ENCODE measurements at regions not wholly inside any gene's neighbourhood (a gene's known extent, or its start where the extent isn't known, plus 50 kb on each side); places are given as distances from the start of the nearest gene placed in this dataset.

GRCh38 chr13:78129823-78130222, 211.2 kb upstream of the EDNRB start:
- CTCF ChIA-PET, result interaction anchor here (1.5 to 2.2 kb wide), 3 partner anchors 7 to 849 kb away, joined by 6 to 13 read pairs (median 10); no protein-coding TSS in a partner anchor
- Histone ChIP-seq H3K27ac (ENCODE audit: low read length in 2 of 2) (no peak overlapping the region), H3K36me3 (replicated peaks in 1 of 2; ENCODE audit: control extremely low read depth in 1 of 2, control insufficient read depth in 1 of 2, extremely low read depth in 1 of 2, insufficient read depth in 2 of 2, low read length in 1 of 2) (no peaks in the 10 kb centered on the region), H3K27me3 (replicated peaks in 1 of 4; ENCODE audit: control extremely low read depth in 1 of 4, control insufficient read depth in 3 of 4, insufficient read depth in 4 of 4, low read length in 3 of 4) (peaks cover 0 to 6% (median 0%) of the 10 kb centered on the region in 4 experiments), H3K79me2 (ENCODE audit: control insufficient read depth, insufficient read depth, low read length) (no peaks in the 10 kb centered on the region), H3K9ac (ENCODE audit: low read length) (no peak overlapping the region), H4K20me1 (ENCODE audit: control insufficient read depth, insufficient read depth, low read length, poor library complexity, severe bottlenecking) (no peaks in the 10 kb centered on the region), H3K4me2 (replicated peaks; ENCODE audit: low read depth, low read length, poor library complexity, severe bottlenecking) (no peak overlapping the region), H2AFZ (ENCODE audit: insufficient read depth, low read depth, low read length, poor library complexity, severe bottlenecking) (no peak overlapping the region), H3K4me1 (ENCODE audit: control insufficient read depth in 2 of 2, insufficient read depth in 2 of 2, low read length in 2 of 2) (no peaks in the 10 kb centered on the region), H3K4me3 (ENCODE audit: control extremely low read depth in 1 of 5, extremely low read depth in 1 of 5, insufficient read depth in 1 of 5, low read depth in 2 of 5, low read length in 4 of 5) (no peak overlapping the region), H3K9me3 (ENCODE audit: control extremely low read depth in 1 of 3, control insufficient read depth in 2 of 3, insufficient read depth in 1 of 3, low read length in 2 of 3) (no peaks in the 10 kb centered on the region)
- Mint-ChIP-seq H3K27ac (no peak overlapping the region), H3K27me3 (peaks cover 13% of the 10 kb centered on the region), H3K9me3 (ENCODE audit: insufficient read depth) (no peaks in the 10 kb centered on the region), H3K4me1 (no peaks in the 10 kb centered on the region), H3K4me3 (no peak overlapping the region)
- no CpG with 5 or more reads among the region's 2 CpGs for WGBS (ENCODE audit: insufficient coverage)
- TF ChIP-seq EZH2 (IDR thresholded peaks at IDR 0.05; ENCODE audit: borderline replicate concordance, insufficient read depth, low read depth, low read length, poor library complexity, severe bottlenecking) (no peak), CTCF (IDR thresholded peaks at IDR 0.05) (no peak)
- ATAC-seq (ENCODE audit: low read depth) (no peak), DNase-seq (no peak)
- POLR2A ChIA-PET, result no interaction called here
- intact Hi-C loops (cut with micrococcal nuclease), result loop anchor here (10.0 kb wide), 1 partner anchor 1205 kb away; no protein-coding TSS in a partner anchor

GRCh38 chr13:78129359-78129758, 210.7 kb upstream of the EDNRB start:
- no peaks in the 10 kb centered on the region for H3K36me3 ChIP-seq (replicated peaks in 1 of 2; ENCODE audit: control extremely low read depth in 1 of 2, control insufficient read depth in 1 of 2, extremely low read depth in 1 of 2, insufficient read depth in 2 of 2, low read length in 1 of 2)
- no peaks in the 10 kb centered on the region for H3K4me1 ChIP-seq (ENCODE audit: control insufficient read depth in 2 of 2, insufficient read depth in 2 of 2, low read length in 2 of 2)
- peaks cover 16% of the 10 kb centered on the region for H3K27me3 Mint-ChIP-seq
- no peak overlapping the region for H3K9ac ChIP-seq (ENCODE audit: low read length)
- no peaks in the 10 kb centered on the region for H4K20me1 ChIP-seq (ENCODE audit: control insufficient read depth, insufficient read depth, low read length, poor library complexity, severe bottlenecking)
- ChIA-PET POLR2A (no interaction called here), CTCF (no interaction called here)
- H3K4me2 ChIP-seq (replicated peaks; ENCODE audit: low read depth, low read length, poor library complexity, severe bottlenecking), result no peak overlapping the region
- H3K27me3 ChIP-seq (replicated peaks in 1 of 4; ENCODE audit: control extremely low read depth in 1 of 4, control insufficient read depth in 3 of 4, insufficient read depth in 4 of 4, low read length in 3 of 4), result peaks cover 0 to 6% (median 0%) of the 10 kb centered on the region in 4 experiments
- H3K27ac Mint-ChIP-seq, result no peak overlapping the region
- H3K79me2 ChIP-seq (ENCODE audit: control insufficient read depth, insufficient read depth, low read length), result no peaks in the 10 kb centered on the region
- H3K27ac ChIP-seq (ENCODE audit: low read length in 2 of 2), result no peak overlapping the region
- H3K9me3 Mint-ChIP-seq (ENCODE audit: insufficient read depth), result no peaks in the 10 kb centered on the region
- H3K4me1 Mint-ChIP-seq, result no peaks in the 10 kb centered on the region
- no peak overlapping the region for H3K4me3 Mint-ChIP-seq
- H2AFZ ChIP-seq (ENCODE audit: insufficient read depth, low read depth, low read length, poor library complexity, severe bottlenecking), result no peak overlapping the region
- ATAC-seq (ENCODE audit: low read depth) (no peak), DNase-seq (no peak)
- intact Hi-C loops (cut with micrococcal nuclease), result no loop called here
- H3K9me3 ChIP-seq (ENCODE audit: control extremely low read depth in 1 of 3, control insufficient read depth in 2 of 3, insufficient read depth in 1 of 3, low read length in 2 of 3), result no peaks in the 10 kb centered on the region
- TF ChIP-seq CTCF (IDR thresholded peaks at IDR 0.05) (no peak), EZH2 (IDR thresholded peaks at IDR 0.05; ENCODE audit: borderline replicate concordance, insufficient read depth, low read depth, low read length, poor library complexity, severe bottlenecking) (no peak)
- H3K4me3 ChIP-seq (ENCODE audit: control extremely low read depth in 1 of 5, extremely low read depth in 1 of 5, insufficient read depth in 1 of 5, low read depth in 2 of 5, low read length in 4 of 5), result no peak overlapping the region

Data from B cell (primary cell).